Smooth muscle cell (in vitro differentiated cells): ENCODE measurements at regions not wholly inside any gene's neighbourhood (a gene's known extent, or its start where the extent isn't known, plus 50 kb on each side); places are given as distances from the start of the nearest gene placed in this dataset.
"Not testable (repeated sequence)": the region's sequence is repeated elsewhere in the genome, so short reads cannot be mapped to it uniquely, and the experiment has no call there.

Source experiments
- DNase-seq: peaks from one replicate; lab custom pipeline; 2025; ENCODE audit not compliant: unreplicated experiment; lab: John Stamatoyannopoulos, UW
- H2AFZ ChIP-seq: fragments of 200-600 bp; sonication (generic); 2 replicates; pipeline ENCODE4 v1.6.0; 2016; ENCODE audit warnings: antibody characterized with exemption, low read depth, mild to moderate bottlenecking
- H3F3A ChIP-seq: fragments of 200-600 bp; sonication (generic); 2 replicates; pipeline ENCODE4 v1.6.0; 2017; ENCODE audit warnings: antibody characterized with exemption, low read depth
- H3K27ac ChIP-seq: fragments of 200-600 bp; sonication (generic); 2 replicates; pipeline ENCODE4 v1.5.1; 2016; ENCODE audit warnings: low read depth, mild to moderate bottlenecking
- H3K27me3 ChIP-seq: fragments of 200-600 bp; sonication (generic); 2 replicates; pipeline ENCODE4 v1.6.1; 2016; ENCODE audit warnings: low read depth, mild to moderate bottlenecking
- H3K36me3 ChIP-seq: fragments of 200-600 bp; sonication (generic); 2 replicates; pipeline ENCODE4 v1.5.1; 2016; ENCODE audit warnings: low read depth
- H3K4me1 ChIP-seq: fragments of 200-600 bp; sonication (generic); 2 replicates; pipeline ENCODE4 v1.5.1; 2016; ENCODE audit warnings: low read depth
- H3K4me2 ChIP-seq: fragments of 200-600 bp; sonication (generic); 2 replicates; pipeline ENCODE4 v1.6.0; 2016; ENCODE audit warnings: mild to moderate bottlenecking
- H3K4me3 ChIP-seq: fragments of 200-600 bp; sonication (generic); 2 replicates; pipeline ENCODE4 v1.5.1; 2016; ENCODE audit warnings: mild to moderate bottlenecking
- H3K79me2 ChIP-seq: fragments of 200-600 bp; sonication (generic); 2 replicates; pipeline ENCODE4 v1.6.0; 2016; ENCODE audit warnings: low read depth, mild to moderate bottlenecking
- H3K9ac ChIP-seq: fragments of 200-600 bp; sonication (generic); 2 replicates; pipeline ENCODE4 v1.6.0; 2016; ENCODE audit warnings: low read depth
- H3K9me3 ChIP-seq: fragments of 200-600 bp; sonication (generic); replicated peaks from 2 replicates; pipeline ENCODE4 v1.5.1; 2016; ENCODE audit warnings: low read depth
- H4K20me1 ChIP-seq: fragments of 200-600 bp; sonication (generic); 2 replicates; pipeline ENCODE4 v1.6.0; 2016; ENCODE audit warnings: low read depth
- WGBS: methylation state at CpG from one replicate; pipeline ENCODE4 v1.1.7; 2016; ENCODE audit warnings: low lambda C conversion rate; 5-methylcytosine and 5-hydroxymethylcytosine counted together
- TF ChIP-seq, protein P1 (sequence below): fragments of 200-600 bp; sonication (generic); IDR thresholded peaks from 2 replicates; pipeline ENCODE4 v1.5.1; 2017; ENCODE audit warnings: borderline replicate concordance, mild to moderate bottlenecking, antibody characterized with exemption; ENCODE audit not compliant: insufficient read depth, poor library complexity, severe bottlenecking

DNA sequence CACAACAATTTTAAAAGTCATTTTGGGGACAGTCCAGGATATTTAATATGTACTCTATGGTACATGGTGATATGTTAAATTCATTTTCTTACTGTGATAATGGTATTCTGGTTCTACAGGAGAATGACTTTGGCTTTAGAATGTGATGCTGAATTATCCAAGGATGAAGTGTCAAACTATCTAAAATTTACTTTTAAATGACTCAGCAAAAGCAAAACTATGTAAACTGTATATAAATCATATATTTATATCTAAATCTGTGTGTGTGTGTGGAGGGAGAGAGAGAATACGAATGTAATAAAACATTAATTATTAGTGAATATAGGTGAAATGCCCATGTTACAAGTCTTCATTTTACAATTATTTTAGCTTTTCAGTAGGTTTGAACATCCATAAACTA, 733.8 kb upstream of the CA10 start:
- Histone ChIP-seq H3K9ac (no peak overlapping the region), H3K4me3 (no peak overlapping the region), H3K79me2 (no peaks in the 10 kb centered on the region), H3F3A (no peaks in the 10 kb centered on the region), H3K4me1 (no peaks in the 10 kb centered on the region), H3K4me2 (no peak overlapping the region), H4K20me1 (no peaks in the 10 kb centered on the region), H3K9me3 (no peaks in the 10 kb centered on the region), H2AFZ (no peak overlapping the region), H3K36me3 (no peaks in the 10 kb centered on the region), H3K27ac (no peak overlapping the region), H3K27me3 (no peaks in the 10 kb centered on the region)
- TF ChIP-seq, protein P1, sequence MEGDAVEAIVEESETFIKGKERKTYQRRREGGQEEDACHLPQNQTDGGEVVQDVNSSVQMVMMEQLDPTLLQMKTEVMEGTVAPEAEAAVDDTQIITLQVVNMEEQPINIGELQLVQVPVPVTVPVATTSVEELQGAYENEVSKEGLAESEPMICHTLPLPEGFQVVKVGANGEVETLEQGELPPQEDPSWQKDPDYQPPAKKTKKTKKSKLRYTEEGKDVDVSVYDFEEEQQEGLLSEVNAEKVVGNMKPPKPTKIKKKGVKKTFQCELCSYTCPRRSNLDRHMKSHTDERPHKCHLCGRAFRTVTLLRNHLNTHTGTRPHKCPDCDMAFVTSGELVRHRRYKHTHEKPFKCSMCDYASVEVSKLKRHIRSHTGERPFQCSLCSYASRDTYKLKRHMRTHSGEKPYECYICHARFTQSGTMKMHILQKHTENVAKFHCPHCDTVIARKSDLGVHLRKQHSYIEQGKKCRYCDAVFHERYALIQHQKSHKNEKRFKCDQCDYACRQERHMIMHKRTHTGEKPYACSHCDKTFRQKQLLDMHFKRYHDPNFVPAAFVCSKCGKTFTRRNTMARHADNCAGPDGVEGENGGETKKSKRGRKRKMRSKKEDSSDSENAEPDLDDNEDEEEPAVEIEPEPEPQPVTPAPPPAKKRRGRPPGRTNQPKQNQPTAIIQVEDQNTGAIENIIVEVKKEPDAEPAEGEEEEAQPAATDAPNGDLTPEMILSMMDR: no peak
- WGBS: 88% methylated on average over 1 of the region's 1 CpG
- no peak for DNase-seq

DNA sequence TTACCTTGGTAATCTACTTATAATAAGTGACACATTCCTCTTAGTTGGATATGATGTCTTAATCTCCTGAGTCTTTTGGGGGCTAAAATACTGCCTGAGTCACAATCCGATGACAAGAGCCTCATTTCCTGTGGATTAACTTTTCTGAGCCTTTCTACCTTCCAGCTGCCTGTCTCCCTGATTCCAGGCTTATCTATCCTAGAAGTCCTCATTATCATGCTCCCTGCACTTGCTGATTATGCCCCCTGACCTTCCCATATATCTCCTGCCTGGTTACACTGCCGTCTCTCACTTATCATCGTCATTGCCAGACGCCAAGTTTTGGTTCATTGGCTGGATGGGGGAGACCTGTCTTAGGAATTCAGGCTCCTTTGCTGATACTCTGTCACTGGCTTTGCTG, 727.4 kb upstream of the CA10 start:
- Histone ChIP-seq H2AFZ (no peak overlapping the region), H3K4me2 (no peak overlapping the region)
- WGBS: 45% methylated on average over 4 of the region's 4 CpGs

DNA sequence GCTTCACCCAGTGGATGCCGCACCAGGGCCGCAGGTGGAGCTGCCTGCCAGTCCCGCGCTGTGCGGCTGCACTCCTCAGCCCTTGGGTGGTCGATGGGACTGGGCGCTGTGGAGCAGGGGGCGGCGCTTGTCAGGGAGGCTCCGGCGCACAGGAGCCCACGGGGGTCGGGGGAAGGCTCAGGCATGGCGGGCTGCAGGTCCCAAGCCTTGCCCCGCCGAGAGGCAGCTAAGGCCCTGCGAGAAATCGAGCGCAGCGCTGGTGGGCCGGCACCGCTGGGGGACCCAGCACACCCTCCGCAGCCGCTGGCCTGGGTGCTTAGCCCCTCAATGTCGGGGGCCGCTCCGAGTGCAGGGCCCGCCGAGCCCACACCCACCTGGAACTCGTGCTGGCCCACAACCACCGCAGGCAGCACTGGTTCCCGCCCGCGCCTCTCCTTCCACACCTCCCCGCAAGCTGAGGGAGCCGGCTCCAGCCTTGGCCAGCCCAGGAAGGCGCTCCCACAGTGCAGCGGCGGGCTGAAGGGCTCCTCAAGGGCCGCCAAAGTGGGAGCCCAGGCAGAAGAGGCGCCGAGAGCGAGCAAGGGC, 725.5 kb upstream of the CA10 start:
- not testable (repeated sequence) for H2AFZ ChIP-seq, H3K36me3 ChIP-seq, H3K9me3 ChIP-seq, H3F3A ChIP-seq, H3K4me1 ChIP-seq, H3K9ac ChIP-seq, H4K20me1 ChIP-seq, H3K27ac ChIP-seq, DNase-seq, H3K27me3 ChIP-seq, H3K4me3 ChIP-seq, H3K79me2 ChIP-seq, H3K4me2 ChIP-seq
- 94% methylated on average over 25 of the region's 43 CpGs for WGBS

More for the DNA sequence above, 727.4 kb upstream of the CA10 start:
- Histone ChIP-seq H3K27me3 (peaks cover 8% of the 10 kb centered on the region), H3K9me3 (no peaks in the 10 kb centered on the region), H3K79me2 (no peaks in the 10 kb centered on the region), H3K27ac (no peak overlapping the region), H3K4me3 (no peak overlapping the region), H3K36me3 (no peaks in the 10 kb centered on the region), H3K9ac (no peak overlapping the region), H3F3A (no peaks in the 10 kb centered on the region), H4K20me1 (no peaks in the 10 kb centered on the region), H3K4me1 (no peaks in the 10 kb centered on the region)
- TF ChIP-seq, protein P1: no peak
- no peak for DNase-seq

DNA sequence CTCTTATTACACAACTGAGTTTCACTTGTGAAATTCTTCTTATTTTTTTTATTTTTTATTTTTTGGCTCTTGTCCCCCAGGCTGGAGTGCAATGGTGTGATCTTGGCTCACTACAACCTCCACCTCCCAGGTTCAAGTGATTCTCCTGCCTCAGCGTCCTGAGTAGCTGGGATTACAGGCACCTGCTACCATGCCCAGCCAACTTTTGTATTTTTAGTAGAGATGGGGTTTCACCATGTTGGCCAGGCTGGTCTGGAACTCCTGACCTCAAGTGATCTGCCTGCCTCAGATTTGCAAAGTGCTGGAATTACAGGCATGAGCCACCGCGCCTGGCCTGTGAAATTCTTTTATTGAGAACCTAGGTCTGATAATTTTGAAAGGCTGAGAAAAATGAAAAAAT, 688.3 kb upstream of the CA10 start:
- not testable (repeated sequence) for H3K9me3 ChIP-seq, H3F3A ChIP-seq, H3K79me2 ChIP-seq, H3K27ac ChIP-seq, DNase-seq, H3K4me1 ChIP-seq, H4K20me1 ChIP-seq, H3K4me2 ChIP-seq, H3K9ac ChIP-seq, H3K4me3 ChIP-seq, H3K36me3 ChIP-seq, H2AFZ ChIP-seq, H3K27me3 ChIP-seq
- WGBS: 93% methylated on average over 3 of the region's 3 CpGs

DNA sequence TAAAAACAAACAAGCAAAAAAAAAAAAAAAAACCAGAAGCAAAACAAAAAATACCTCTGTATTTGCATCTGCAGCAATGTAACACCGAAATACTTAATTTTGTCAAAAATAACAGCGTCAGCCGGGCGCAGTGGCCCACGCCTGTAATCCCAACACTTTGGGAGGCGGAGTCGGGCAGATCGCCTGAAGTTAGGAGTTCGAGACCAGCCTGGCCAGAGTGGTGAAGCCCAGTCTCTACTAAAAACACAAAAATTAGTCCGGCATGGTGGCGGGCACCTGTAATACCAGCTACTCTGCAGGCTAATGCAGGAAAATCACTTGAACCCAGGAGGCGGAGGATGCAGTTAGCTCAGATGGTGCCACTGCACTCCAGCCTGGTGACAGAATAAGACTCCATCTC, 683.5 kb upstream of the CA10 start:
- Histone ChIP-seq H3K4me3 (no peak overlapping the region), H3F3A (no peaks in the 10 kb centered on the region), H4K20me1 (no peaks in the 10 kb centered on the region), H3K4me2 (no peak overlapping the region), H2AFZ (no peak overlapping the region), H3K4me1 (no peaks in the 10 kb centered on the region), H3K36me3 (no peaks in the 10 kb centered on the region), H3K9me3 (no peaks in the 10 kb centered on the region), H3K79me2 (no peaks in the 10 kb centered on the region), H3K9ac (no peak overlapping the region), H3K27ac (no peak overlapping the region), H3K27me3 (no peaks in the 10 kb centered on the region)
- no peak for DNase-seq
- 92% methylated on average over 12 of the region's 12 CpGs for WGBS
- TF ChIP-seq, protein P1: no peak
